Cardiac septum (tissue), 1 donor: ENCODE measurements at regions not wholly inside any gene's neighbourhood (a gene's known extent, or its start where the extent isn't known, plus 50 kb on each side); places are given as distances from the start of the nearest gene placed in this dataset.
"Not testable (repeated sequence)": the region's sequence is repeated elsewhere in the genome, so short reads cannot be mapped to it uniquely, and the experiment has no call there.

Experiments used
- DNase-seq: peaks from one replicate; pipeline ENCODE4 v3.0.0-alpha.2; 2020; ENCODE audit warnings: low spot score
- intact Hi-C: fragments of 100-400 bp; cut with DNase I; formaldehyde crosslinking; loops from one replicate; pipeline ENCODE4 v1.14.0; 2022
- donor health status: DM: no; HTN: no; CAD: no.

DNA sequence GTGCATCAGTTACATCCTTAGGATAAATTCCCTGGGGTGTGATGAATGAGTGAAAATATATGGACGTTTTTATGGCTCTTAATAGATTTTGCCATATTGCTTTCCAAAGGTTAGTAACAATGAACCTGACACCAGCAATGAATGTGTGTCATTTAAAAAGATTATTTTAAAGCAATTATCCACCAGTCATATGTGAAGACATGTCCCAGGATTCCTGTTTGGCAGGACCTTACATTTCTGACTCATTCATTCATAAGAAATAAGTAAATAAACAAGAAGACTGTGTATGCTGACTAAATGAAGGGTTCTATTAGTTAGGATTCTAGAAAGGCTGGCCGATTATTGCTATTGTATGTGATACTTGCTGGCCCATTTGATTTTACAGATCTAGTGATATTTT lies 201.5 kb downstream of the SOX2 start:
- no peak for DNase-seq
- intact Hi-C loops = no loop called here

DNA sequence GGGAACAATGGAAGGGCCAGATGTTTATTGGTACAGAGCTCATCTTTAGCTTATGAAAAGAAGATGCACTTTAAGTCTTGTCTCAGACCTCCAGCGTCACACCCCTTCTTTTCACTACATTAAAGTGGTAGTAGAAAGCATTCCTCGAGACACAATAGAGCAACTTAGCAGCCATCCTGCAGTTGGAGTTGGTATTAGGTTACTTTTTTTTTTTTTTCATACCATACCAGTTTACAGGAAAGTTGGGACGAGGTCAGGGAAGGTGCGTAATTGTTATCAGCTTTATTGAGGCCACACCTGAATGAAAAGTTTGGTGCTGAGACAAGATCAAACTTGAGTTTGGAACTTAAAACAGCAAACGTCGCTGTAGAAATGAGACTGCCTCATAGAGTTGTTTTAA lies 203.8 kb downstream of the SOX2 start:
- no peak for DNase-seq
- intact Hi-C loops = no loop called here

- intact Hi-C loops = no loop called here
- no peak for DNase-seq
These were observed 204.3 kb downstream of the SOX2 start for GRCh38 chr3:181916013-181916412.

DNA sequence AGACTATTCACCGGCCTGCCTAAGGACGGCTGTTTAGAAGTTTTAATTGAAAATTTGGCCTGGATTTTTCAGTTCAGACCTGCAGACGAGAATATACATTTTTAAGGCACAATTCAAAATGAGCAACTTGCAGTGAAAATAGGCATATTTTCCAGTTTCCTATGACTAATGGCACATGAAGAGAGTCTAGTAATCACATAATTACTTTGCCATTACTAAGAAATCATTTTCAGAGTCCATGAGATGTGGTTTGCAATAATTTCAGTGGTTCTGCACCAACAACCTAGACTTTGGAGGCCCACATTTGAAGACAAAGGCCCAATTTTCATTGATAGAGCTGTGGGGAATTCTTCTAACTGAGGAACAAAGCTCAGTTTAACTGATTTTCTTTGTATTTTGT lies 205.3 kb downstream of the SOX2 start:
- intact Hi-C loops = no loop called here

DNA sequence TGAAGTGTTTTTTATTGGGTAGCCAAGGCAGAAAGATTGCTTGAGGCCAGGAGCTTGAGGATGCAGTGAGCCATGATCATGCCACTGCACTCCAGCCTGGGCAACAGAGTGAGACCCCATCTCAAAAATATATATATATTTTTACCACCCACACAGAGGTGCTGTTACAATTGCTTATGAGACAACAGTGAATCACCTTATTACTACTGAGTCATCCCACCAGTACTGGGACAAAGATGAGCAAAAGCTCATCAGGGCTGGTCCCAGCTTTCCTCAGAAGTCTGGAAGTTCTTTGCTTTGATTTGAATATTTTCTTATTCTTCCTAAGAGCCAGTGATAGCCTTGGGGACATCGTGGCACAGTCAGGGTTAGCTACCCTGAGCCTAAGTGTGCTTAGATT lies 207.7 kb downstream of the SOX2 start:
- DNase-seq = no peak
- intact Hi-C loops = no loop called here

More for the DNA sequence above, 205.3 kb downstream of the SOX2 start:
- DNase-seq = no peak

DNA sequence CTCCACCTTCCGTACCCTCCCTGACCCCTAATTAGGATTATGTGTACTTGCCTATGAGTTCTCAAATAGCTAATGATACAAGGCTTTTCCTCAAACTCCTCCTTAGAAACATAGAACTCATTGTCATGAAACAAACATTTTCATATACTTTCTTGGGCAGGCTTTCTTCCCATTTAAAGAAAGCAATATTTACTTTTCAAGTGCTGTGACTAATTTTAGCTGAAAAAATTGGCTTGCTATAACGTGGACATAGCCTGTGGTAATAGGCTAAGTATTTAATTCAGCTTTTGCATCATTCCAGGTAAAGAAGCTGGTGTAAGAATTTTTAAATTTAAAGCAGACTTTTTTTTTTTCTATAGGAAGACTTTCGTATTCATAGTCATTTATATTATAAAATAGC lies 208.7 kb downstream of the SOX2 start:
- no peak for DNase-seq
- intact Hi-C loops = no loop called here

DNA sequence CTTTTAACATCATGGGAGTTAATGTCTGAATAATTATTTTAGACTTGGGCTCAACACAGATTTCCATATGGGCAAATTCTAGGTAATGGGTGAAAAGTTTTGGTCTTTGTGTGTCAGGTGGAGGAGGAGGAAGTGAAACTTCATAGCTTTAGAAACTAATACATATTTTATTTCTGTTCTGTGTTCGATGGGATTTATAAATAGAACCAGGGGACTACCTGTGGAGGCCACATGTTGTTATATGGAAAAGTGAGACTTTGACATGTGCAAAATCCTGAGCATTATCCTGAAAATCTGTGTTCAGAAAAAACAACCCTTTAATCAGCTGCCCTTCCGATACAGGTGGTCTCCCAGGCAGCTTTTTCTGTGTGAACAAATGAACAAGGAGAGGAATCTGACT lies 209.5 kb downstream of the SOX2 start:
- intact Hi-C loops = no loop called here
- DNase-seq = no peak

DNA sequence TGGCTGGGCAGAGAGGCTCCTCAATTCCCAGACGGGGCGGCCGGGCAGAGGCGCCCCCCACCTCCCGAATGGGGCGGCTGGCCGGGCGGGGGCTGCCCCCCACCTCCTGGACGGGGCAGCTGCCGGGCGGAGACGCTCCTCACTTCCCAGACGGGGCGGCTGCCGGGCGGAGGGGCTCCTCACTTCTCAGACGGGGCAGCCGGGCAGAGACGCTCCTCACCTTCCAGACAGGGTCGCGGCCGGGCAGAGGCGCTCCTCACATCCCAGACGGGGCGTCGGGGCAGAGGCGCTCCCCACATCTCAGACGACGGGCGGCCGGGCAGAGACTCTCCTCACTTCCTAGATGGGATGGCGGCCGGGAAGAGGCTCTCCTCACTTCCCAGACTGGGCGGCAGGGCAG lies 214.1 kb downstream of the SOX2 start:
- DNase-seq, intact Hi-C loops: not testable (repeated sequence)

GRCh38 chr3:181929501-181929900 lies 217.8 kb downstream of the SOX2 start:
- DNase-seq = no peak
- intact Hi-C loops = no loop called here

DNA sequence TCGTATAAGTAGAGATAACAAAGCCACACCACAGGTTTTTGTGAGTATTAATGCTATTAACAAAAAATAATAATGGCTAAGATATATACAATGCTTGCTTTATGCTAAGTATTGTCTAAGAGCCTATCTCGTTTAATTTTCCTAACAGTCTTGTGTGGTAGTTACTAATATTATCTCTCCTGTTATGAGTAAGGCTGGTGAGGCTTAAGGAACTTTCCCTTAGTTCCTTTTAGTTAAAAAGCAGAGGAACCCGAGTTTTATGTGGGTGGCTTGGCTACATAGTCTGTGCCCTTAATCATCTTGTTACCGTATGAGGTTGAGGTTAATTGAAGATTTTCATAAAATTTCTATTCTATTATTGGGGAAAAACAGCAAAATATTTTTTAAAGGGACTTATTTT lies 218.4 kb downstream of the SOX2 start:
- DNase-seq = no peak
- intact Hi-C loops = no loop called here

DNA sequence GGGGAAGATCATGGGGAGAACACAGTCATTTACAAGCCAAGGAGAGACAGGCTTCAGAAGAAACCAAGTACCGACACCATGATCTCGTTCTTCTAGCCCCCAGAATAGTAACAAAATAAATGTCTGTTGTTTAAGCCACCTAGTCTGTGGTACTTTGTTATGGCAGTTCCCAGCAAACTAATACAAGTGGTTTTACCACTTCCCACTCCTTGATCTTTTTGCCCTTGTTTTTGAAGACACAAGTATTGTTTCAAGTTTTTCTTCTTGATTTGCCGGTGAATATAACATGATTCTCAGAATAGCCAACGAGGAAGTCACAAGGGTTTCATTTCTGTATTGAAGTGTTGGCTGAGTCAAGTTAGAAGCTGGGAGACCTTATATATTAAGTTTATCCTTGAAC lies 220.3 kb downstream of the SOX2 start:
- DNase-seq = no peak
- intact Hi-C loops = no loop called here

DNA sequence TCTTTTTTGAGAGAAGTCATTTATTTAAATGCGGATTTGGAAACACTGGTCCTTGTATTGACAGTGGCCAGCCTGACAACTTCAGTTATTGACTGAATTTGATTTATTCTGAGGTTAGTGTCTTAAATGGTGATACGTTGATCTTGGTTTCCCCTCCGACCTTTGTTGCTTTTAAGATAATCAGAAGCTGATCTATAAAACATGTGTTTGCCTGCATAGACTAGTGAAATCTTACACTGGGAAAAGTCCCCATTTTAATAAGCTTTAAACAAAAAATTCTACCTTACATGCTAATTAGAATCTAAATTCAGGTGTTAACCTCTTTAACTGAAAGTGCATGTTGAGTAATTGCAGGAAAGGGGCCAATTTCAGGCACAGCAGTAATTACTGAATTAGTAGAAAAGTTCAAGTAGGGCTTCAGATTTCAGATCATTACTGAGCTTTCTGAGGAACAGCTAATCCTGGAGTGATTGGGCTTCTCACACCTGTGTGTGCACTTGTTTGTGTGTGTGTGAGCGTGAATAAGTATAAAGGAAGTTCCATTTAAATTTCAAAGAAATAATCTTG lies 221.4 kb downstream of the SOX2 start:
- no peak for DNase-seq
- intact Hi-C loops = no loop called here

- no peak for DNase-seq
- intact Hi-C loops = no loop called here
These were observed 224.2 kb downstream of the SOX2 start for GRCh38 chr3:181935915-181936314.

- intact Hi-C loops = no loop called here
- DNase-seq = no peak
These were observed 225.0 kb downstream of the SOX2 start for GRCh38 chr3:181936774-181937173.

DNA sequence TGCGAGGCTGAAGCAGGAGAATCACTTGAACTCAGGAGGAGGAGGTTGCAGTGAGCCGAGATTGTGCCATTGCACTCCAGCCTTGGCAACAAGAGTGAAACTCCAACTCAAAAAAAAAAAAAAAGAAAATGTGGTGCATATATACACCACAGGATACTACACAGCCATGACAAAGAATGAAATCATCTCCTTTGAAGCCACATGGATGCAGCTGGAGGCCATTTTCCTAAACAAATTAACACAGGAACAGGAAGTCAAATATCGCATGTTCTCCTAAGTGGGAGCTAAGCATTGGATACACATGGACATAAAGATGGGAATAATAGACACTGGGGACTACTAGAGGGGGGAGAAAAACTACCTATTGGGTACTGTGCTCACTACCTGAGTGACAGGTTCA lies 226.9 kb downstream of the SOX2 start:
- DNase-seq, intact Hi-C loops: not testable (repeated sequence)

DNA sequence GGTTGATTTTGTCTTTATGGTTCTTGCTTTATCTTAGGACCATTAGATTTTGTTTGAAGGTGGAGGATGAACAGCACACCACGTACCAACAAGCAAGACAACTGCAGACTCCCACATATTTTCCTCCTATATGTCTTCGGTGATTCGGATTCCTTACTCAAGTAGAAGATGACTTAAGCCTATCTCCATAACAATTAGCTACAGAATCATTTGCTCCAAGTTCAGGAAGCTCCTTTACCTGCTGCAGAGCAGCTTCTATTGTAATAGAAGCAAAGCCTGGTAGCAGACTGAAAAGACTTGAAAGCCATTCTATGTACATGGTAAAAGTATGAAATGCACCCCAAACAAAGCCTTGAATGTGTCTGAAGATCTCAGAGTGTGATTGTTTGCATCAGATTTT lies 229.0 kb downstream of the SOX2 start:
- intact Hi-C loops = no loop called here
- no peak for DNase-seq

DNA sequence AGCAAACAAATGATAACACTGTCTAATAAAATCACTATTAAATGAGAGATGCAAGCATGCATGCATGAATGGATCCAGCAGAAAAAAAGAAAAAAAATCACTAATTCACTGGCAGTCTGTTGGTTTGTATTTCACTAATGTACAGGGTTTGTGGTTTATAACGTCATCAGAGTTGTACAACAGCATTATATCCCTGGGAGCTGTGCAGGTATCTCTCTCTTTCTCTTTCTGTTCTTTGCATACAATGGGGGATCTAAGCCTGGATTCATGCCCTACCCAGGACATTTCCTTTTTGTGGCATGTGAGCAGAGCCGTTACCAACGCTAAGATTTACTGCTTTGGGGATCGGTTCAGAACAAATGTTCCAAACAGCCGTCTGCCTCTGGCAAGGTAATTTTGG lies 229.5 kb downstream of the SOX2 start:
- intact Hi-C loops = no loop called here
- no peak for DNase-seq

DNA sequence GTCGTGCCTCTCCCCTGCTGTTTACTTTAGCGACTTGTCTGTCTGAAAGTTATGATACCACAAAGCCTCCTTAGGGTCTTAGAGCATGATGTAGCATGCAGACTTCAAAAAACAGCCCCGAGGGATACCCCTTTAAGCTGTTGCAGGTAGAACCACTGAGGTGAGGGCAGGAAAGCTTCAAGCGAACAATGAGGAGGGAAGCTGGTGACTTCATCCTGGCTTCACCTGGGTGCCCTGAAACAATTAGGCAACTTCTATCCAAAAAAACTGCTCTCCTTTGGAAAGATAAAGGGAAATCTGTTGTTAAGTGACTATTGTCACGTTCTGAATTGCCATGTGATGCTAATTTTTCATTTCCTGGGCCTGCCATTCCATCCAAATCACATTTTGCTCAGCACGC lies 231.6 kb downstream of the SOX2 start:
- no peak for DNase-seq
- intact Hi-C loops = no loop called here

GRCh38 chr3:181947606-181948005 lies 235.9 kb downstream of the SOX2 start:
- DNase-seq = no peak
- intact Hi-C loops = no loop called here

DNA sequence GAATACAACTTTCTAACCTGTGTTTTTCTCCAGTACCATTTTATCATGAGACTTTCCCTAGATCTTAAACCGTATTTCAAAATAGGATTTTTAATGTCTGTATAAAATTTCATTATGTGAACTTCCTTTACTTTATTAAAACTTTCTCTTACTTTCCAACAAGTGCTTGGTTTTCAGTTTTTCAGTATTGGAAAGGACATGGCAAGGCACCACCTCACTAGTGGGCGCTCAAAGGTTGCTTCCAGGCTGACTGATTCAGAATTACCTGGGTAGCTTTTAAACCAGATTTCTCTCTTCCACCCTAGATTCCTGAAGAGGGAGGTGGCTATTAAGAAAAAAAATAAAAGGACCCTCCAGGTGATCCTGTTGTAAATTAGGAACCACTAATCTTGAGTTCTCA lies 236.6 kb downstream of the SOX2 start:
- intact Hi-C loops = no loop called here
- no peak for DNase-seq

GRCh38 chr3:181952221-181952620 lies 240.5 kb downstream of the SOX2 start:
- intact Hi-C loops = no loop called here
- no peak for DNase-seq

GRCh38 chr3:181952929-181953328 lies 241.2 kb downstream of the SOX2 start:
- DNase-seq = no peak
- intact Hi-C loops = no loop called here
